ENCODE measurements at regions not wholly inside any gene's neighbourhood (a gene's known extent, or its start where the extent isn't known, plus 50 kb on each side); places are given as distances from the start of the nearest gene placed in this dataset.
A peak's percentile ranks its signal among the peaks of the same experiment; 100 is the strongest.
"Not testable (repeated sequence)": the region's sequence is repeated elsewhere in the genome, so short reads cannot be mapped to it uniquely, and the experiment has no call there.

- no peak for DNase-seq (ENCODE audit: low read depth, low spot score)
These were observed 108.0 kb upstream of the TANK start for GRCh38 chr2:161052214-161052613.

GRCh38 chr2:161055289-161055688 lies 104.9 kb upstream of the TANK start:
- DNase-seq (ENCODE audit: low read depth, low spot score), result no peak

GRCh38 chr2:161059388-161059787 lies 100.8 kb upstream of the TANK start:
- no peak for DNase-seq (ENCODE audit: low read depth, low spot score)

DNA sequence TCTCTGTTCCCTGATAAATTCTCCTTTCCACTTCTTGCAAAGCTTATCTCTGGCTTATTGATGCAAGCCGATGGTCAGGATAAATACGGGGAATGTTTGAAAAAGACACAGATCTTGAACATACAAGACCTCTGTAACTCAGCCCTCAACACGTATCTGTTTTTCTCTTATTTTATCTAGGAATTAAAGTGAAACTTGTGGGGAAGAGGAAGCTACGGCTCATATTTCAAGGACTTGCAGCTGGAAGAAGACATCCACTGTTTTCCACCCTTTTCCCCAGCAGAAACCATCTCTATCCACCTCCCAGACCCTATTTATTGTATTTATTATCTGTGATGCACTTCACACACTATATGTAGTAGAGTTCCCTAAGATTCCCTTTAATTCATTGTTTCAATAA lies 98.4 kb upstream of the TANK start:
- no peak for DNase-seq (ENCODE audit: low read depth, low spot score)

- DNase-seq (ENCODE audit: low read depth, low spot score), result peak; percentile 56
These were observed 96.9 kb upstream of the TANK start for GRCh38 chr2:161063157-161063945.

- DNase-seq (ENCODE audit: low read depth, low spot score), result no peak
These were observed 96.3 kb upstream of the TANK start for GRCh38 chr2:161063946-161064306.

- DNase-seq (ENCODE audit: low read depth, low spot score), result no peak
These were observed 92.3 kb upstream of the TANK start for GRCh38 chr2:161067846-161068350.

- DNase-seq (ENCODE audit: low read depth, low spot score), result no peak
These were observed 91.6 kb upstream of the TANK start for GRCh38 chr2:161068670-161069069.

GRCh38 chr2:161070693-161071479 lies 89.3 kb upstream of the TANK start:
- no peak for DNase-seq (ENCODE audit: low read depth, low spot score)

DNA sequence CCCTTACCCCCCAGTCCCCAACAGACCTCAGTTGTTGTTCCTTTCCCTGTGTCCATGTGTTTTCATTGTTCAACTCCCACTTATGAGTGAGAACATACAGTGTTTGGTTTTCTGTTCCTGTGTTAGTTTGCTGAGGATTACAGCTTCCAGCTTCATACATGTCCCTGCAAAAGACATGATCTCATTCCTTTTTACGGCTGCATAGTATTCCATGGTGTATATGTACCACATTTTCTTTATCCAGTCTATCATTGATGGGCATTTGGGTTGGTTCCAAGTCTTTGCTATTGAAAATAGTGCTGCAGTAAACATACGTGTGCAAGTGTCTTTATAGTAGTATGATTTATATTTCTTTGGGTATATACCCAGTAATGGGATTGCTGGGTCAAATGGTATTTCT lies 87.8 kb upstream of the TANK start:
- DNase-seq (ENCODE audit: low read depth, low spot score), result not testable (repeated sequence)

GRCh38 chr2:161075701-161076100 lies 84.5 kb upstream of the TANK start:
- no peak for DNase-seq (ENCODE audit: low read depth, low spot score)

DNA sequence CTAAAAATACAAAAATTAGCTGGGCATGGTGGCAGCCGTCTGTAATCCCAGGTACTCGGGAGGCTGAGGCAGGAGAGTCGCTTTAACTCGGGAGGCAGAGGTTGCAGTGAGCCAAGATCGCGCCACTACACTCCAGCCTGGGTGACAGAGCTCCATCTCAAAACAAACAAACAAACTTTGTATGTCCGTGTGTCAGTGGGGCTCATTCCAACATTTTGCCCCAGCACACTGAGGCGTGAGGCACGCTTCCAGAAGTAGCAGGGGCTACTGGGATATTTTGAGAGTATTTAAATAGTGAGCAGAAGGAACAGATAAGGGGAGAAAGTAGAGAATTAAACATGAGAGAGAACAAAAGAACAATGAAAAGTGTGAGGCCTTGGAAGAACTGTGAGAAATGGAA lies 83.3 kb upstream of the TANK start:
- no peak for DNase-seq (ENCODE audit: low read depth, low spot score)

GRCh38 chr2:161077367-161078210 lies 82.6 kb upstream of the TANK start:
- no peak for DNase-seq (ENCODE audit: low read depth, low spot score)

DNA sequence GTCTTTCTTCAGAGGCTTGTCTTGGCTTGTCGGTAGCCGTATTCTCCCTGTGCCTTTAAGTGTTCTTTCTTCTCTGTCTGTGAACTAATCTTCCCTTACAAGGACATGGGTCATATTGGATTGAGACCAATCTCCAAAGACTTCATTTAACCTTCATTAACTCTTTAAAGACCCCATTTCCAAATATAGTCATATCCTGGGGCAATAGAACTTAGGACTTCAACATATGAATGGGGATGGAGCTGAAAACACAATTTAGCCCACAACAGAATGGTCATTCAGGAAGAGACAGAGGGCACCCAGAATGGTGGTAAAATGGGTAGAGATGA lies 82.1 kb upstream of the TANK start:
- no peak for DNase-seq (ENCODE audit: low read depth, low spot score)

- DNase-seq (ENCODE audit: low read depth, low spot score), result no peak
These were observed 75.1 kb upstream of the TANK start for GRCh38 chr2:161085149-161085548.

- no peak for DNase-seq (ENCODE audit: low read depth, low spot score)
These were observed 71.4 kb upstream of the TANK start for GRCh38 chr2:161088658-161089350.

DNA sequence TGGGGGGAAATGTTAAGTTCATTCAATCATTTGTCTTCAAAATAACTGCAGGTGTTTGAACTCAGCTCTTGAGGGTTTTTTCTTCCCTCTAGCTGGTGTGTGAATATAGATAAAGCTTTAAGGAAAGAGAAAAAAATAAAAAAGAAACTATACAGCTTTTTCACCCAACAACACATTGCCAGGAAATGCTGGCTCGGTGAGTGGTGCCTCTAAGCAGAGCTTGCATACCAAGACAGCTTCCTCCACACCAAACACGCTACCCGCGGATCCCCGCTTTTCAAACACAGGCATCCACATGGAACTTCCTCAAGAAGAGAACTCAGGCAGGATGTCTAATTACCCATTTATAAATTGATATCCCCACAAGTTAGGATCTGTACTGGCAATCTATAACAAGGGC lies 69.8 kb upstream of the TANK start:
- no peak for DNase-seq (ENCODE audit: low read depth, low spot score)

GRCh38 chr2:161095314-161095713 lies 64.9 kb upstream of the TANK start:
- no peak for DNase-seq (ENCODE audit: low read depth, low spot score)

GRCh38 chr2:161096336-161096735 lies 63.9 kb upstream of the TANK start:
- no peak for DNase-seq (ENCODE audit: low read depth, low spot score)

GRCh38 chr2:161097157-161097556 lies 63.1 kb upstream of the TANK start:
- DNase-seq (ENCODE audit: low read depth, low spot score), result no peak

- no peak for DNase-seq (ENCODE audit: low read depth, low spot score)
These were observed 59.9 kb upstream of the TANK start for GRCh38 chr2:161100211-161100895.

All from iPS DF 19.7 (cell line).